Thoracic aorta (tissue), 2 donors: ENCODE measurements at regions not wholly inside any gene's neighbourhood (a gene's known extent, or its start where the extent isn't known, plus 50 kb on each side); places are given as distances from the start of the nearest gene placed in this dataset.

Source experiments
- ATAC-seq: fragments of 150-250 bp; one replicate; pipeline ENCODE4 v1.8.0; 2017; ENCODE audit warnings: low read depth; ENCODE audit not compliant: insufficient number of reproducible peaks, low FRiP score
- DNase-seq: peaks from one replicate; pipeline ENCODE4 v3.0.0-alpha.2; 2020; ENCODE audit warnings: low spot score
- H3K27ac ChIP-seq, 2 donors: fragments of 200-600 bp; sonication (generic); 1 replicate in 1 of 2; 2 replicates in 1 of 2; pipeline ENCODE4 v1.5.1; 2016; ENCODE audit warnings: mild to moderate bottlenecking in 2 of 2, moderate library complexity in 2 of 2
- H3K27me3 ChIP-seq: fragments of 200-600 bp; sonication (generic); replicated peaks from 2 replicates; pipeline ENCODE4 v1.6.0; 2016; ENCODE audit warnings: mild to moderate bottlenecking; ENCODE audit not compliant: insufficient read depth
- H3K36me3 ChIP-seq: fragments of 200-600 bp; sonication (generic); one replicate; pipeline ENCODE4 v1.5.1; 2016
- H3K4me1 ChIP-seq, 2 donors: fragments of 200-600 bp; sonication (generic); 1 replicate in 1 of 2; 2 replicates in 1 of 2; pipeline versions ENCODE4 v1.5.1 to v1.6.0; 2016; ENCODE audit warnings: low read depth in 2 of 2, mild to moderate bottlenecking in 1 of 2; ENCODE audit not compliant: control insufficient read depth in 1 of 2
- H3K4me3 ChIP-seq: fragments of 200-600 bp; sonication (generic); 2 replicates; pipeline ENCODE4 v1.5.1; 2016; ENCODE audit warnings: mild to moderate bottlenecking
- H3K9me3 ChIP-seq: fragments of 200-600 bp; sonication (generic); 2 replicates; pipeline ENCODE4 v1.5.1; 2016
- TF ChIP-seq, protein P1 (sequence below): fragments of 200-600 bp; sonication (generic); IDR thresholded peaks from one replicate; pipeline ENCODE4 v1.5.1; 2019; ENCODE audit warnings: antibody characterized with exemption

DNA sequence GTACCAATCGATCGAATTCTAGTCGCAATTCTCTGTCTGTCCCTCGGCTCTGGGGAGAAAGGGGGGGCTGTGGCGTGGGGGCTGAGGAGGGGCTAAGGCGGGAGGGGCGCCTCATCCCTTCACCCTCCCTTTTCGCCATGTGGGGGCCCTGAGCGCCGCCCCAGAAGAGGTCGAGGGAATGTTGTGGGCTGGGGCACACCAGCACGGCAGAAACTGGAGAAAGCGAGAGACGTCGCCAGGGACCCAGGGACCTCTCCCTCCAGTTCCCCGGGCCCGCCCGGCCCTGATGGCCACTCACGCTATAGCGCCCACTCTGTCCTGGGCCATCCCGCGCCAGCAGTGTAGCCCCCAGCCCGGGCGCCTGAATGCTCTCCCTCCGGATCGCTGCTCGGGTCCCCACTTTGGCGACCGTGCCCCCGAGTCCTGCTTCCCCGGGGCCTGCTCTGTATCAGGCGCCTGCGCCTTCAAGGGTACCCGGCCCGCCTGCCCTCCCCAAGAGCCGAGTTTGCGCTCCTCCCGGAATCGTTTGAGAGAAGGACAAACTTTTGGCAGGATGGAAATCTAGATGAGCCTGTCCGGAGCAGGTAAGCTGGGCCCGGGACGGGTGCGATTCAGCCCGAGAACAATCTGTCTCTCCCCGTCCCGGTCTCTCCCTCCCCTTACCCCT is 62.6 kb downstream of the SMUG1 start:
- H3K4me3 ChIP-seq, result peak overlapping the region; percentile 81
- ATAC-seq (peak; percentile 71), DNase-seq (no peak)
- TF ChIP-seq, protein P1, sequence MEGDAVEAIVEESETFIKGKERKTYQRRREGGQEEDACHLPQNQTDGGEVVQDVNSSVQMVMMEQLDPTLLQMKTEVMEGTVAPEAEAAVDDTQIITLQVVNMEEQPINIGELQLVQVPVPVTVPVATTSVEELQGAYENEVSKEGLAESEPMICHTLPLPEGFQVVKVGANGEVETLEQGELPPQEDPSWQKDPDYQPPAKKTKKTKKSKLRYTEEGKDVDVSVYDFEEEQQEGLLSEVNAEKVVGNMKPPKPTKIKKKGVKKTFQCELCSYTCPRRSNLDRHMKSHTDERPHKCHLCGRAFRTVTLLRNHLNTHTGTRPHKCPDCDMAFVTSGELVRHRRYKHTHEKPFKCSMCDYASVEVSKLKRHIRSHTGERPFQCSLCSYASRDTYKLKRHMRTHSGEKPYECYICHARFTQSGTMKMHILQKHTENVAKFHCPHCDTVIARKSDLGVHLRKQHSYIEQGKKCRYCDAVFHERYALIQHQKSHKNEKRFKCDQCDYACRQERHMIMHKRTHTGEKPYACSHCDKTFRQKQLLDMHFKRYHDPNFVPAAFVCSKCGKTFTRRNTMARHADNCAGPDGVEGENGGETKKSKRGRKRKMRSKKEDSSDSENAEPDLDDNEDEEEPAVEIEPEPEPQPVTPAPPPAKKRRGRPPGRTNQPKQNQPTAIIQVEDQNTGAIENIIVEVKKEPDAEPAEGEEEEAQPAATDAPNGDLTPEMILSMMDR, result no peak
- H3K4me1 ChIP-seq, result peaks cover 2 to 29% of the 10 kb centered on the region in 2 donors
- no peaks in the 10 kb centered on the region for H3K27me3 ChIP-seq
- peak overlapping the region; percentile 87 to 89 for H3K27ac ChIP-seq
- H3K9me3 ChIP-seq, result no peaks in the 10 kb centered on the region
- no peaks in the 10 kb centered on the region for H3K36me3 ChIP-seq

GRCh38 chr12:54126696-54127537 is 61.9 kb downstream of the SMUG1 start:
- ATAC-seq, result peak; percentile 82
- DNase-seq, result peak; percentile 45
- TF ChIP-seq, protein P1, result no peak
- H3K4me1 ChIP-seq, result peaks cover 2 to 29% of the 10 kb centered on the region in 2 donors
- H3K36me3 ChIP-seq, result no peaks in the 10 kb centered on the region
- no peaks in the 10 kb centered on the region for H3K27me3 ChIP-seq
- peak overlapping the region; percentile 81 for H3K4me3 ChIP-seq
- peak overlapping the region; percentile 87 to 89 for H3K27ac ChIP-seq
- no peaks in the 10 kb centered on the region for H3K9me3 ChIP-seq

GRCh38 chr12:54127538-54128259 is 61.1 kb downstream of the SMUG1 start:
- Histone ChIP-seq H3K4me1 (peaks cover 2 to 27% of the 10 kb centered on the region in 2 donors), H3K36me3 (peaks cover 3% of the 10 kb centered on the region), H3K4me3 (peak overlapping the region; percentile 81), H3K27me3 (no peaks in the 10 kb centered on the region), H3K9me3 (no peaks in the 10 kb centered on the region), H3K27ac (peak overlapping the region; percentile 87 to 89)
- DNase-seq (no peak), ATAC-seq (no peak)
- TF ChIP-seq, protein P1, result no peak

DNA sequence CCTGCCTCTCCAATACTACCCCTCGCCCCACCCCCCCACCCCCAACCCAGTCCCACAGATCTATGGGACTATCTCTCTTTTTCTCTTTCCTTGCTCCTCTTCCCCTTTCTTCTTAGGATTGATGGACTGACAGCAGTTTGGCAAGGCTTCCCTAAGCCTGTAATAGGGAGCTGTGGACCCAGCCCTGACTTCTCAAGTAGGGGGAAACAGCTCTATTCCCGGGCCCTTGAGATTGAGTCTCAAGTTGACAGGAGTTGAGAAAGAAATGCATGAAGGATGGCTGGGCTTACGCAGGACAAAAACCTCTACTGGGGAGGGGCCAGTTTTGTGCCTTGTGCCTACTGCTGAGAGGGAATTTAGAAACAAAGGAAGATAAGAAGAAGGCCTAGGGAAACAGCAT is 60.4 kb downstream of the SMUG1 start:
- ATAC-seq, result no peak
- no peak for DNase-seq
- Histone ChIP-seq H3K9me3 (no peaks in the 10 kb centered on the region), H3K27me3 (no peaks in the 10 kb centered on the region), H3K4me3 (no peak overlapping the region), H3K4me1 (peaks cover 2 to 24% of the 10 kb centered on the region in 2 donors), H3K36me3 (peaks cover 3% of the 10 kb centered on the region), H3K27ac (peak overlapping the region in 1 of 2 donors; percentile 41)
- TF ChIP-seq, protein P1, result no peak
